ENCODE measurements at regions not wholly inside any gene's neighbourhood (a gene's known extent, or its start where the extent isn't known, plus 50 kb on each side); places are given as distances from the start of the nearest gene placed in this dataset.

DNA sequence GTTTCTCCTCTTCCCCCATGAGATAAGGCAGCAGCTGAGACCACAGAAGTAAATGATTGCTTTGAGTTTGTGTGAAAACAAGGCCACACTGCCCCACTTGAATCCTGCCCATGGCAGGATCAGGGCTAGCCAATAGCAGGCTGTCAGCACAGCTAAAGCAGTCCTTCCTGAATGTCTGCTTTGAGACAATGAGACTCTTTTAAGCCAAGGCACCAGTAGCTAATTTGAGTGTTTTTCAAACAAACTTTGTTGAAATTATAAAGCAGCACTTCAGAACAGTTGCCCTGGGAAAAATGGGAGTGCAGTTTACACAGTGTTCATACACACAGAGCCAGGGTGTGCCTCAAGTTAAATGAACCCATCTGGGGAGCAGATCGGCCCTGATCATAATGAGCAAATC is 103.5 kb upstream of the OR5AK2 start:
- TF ChIP-seq SIN3A (IDR thresholded peaks at IDR 0.05; ENCODE audit: borderline replicate concordance, insufficient read depth, low read length) (no peak), POLR2AphosphoS5 (IDR thresholded peaks at IDR 0.05; ENCODE audit: low read depth, low read length) (no peak), TAF1 (IDR thresholded peaks at IDR 0.05; ENCODE audit: borderline replicate concordance, insufficient read depth, low read length) (no peak), REST (IDR thresholded peaks at IDR 0.05; ENCODE audit: insufficient read depth in 1 of 2, low read depth in 2 of 2, low read length in 2 of 2) (no peak)

Data from PFSK-1 (cell line).